ENCODE measurements at regions not wholly inside any gene's neighbourhood (a gene's known extent, or its start where the extent isn't known, plus 50 kb on each side); places are given as distances from the start of the nearest gene placed in this dataset.

DNA sequence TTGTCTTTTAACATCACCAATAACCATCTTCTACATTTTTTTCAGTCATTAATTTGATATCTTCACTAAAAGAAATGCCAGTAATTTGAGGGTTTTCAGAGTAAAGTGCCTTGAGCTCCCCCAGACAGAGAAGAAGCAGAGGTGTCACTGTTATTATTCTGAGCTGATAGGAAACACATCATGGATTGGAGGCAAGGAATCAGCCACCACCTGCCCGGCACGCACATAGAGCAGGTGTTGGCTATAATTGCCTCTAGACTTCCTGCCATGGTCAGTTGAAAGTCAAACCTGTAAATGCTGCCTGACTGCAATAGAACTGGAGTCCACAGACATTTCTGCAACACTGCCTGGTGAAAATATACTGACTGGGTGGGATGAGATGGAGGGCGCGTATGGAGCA, 776.6 kb downstream of the UQCRFS1 start:
- peaks cover 60% of the 10 kb centered on the region for H3K36me3 Mint-ChIP-seq
- CTCF ChIA-PET: no interaction called here
- TF ChIP-seq, protein P1, sequence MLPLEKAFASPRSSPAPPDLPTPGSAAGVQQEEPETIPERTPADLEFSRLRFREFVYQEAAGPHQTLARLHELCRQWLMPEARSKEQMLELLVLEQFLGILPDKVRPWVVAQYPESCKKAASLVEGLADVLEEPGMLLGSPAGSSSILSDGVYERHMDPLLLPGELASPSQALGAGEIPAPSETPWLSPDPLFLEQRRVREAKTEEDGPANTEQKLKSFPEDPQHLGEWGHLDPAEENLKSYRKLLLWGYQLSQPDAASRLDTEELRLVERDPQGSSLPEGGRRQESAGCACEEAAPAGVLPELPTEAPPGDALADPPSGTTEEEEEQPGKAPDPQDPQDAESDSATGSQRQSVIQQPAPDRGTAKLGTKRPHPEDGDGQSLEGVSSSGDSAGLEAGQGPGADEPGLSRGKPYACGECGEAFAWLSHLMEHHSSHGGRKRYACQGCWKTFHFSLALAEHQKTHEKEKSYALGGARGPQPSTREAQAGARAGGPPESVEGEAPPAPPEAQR (CRISPR knock-in tag; IDR thresholded peaks at IDR 0.05): no peak
- TF ChIP-seq ZMAT4 (CRISPR knock-in tag; IDR thresholded peaks at IDR 0.05) (no peak), ETV6 (CRISPR knock-in tag; IDR thresholded peaks at IDR 0.05) (no peak), FOXK1 (CRISPR knock-in tag; IDR thresholded peaks at IDR 0.05) (no peak), ZNF121 (CRISPR knock-in tag; IDR thresholded peaks at IDR 0.05) (no peak), ZNF219 (CRISPR knock-in tag; IDR thresholded peaks at IDR 0.05; ENCODE audit: borderline replicate concordance) (no peak), USF2 (CRISPR knock-in tag; IDR thresholded peaks at IDR 0.05) (no peak), NFE2L1 (CRISPR knock-in tag; IDR thresholded peaks at IDR 0.05) (no peak), ZBTB43 (CRISPR knock-in tag; IDR thresholded peaks at IDR 0.05) (no peak), HMGA2 (CRISPR knock-in tag; IDR thresholded peaks at IDR 0.05) (no peak), ZNF423 (CRISPR knock-in tag; IDR thresholded peaks at IDR 0.05) (no peak), TCF7 (CRISPR knock-in tag; IDR thresholded peaks at IDR 0.05; ENCODE audit: low read depth) (no peak), ZNF281 (CRISPR knock-in tag; IDR thresholded peaks at IDR 0.05) (no peak), NFYB (CRISPR knock-in tag; conservative IDR thresholded peaks at IDR 0.05; ENCODE audit: low read depth) (no peak), GABPB1 (CRISPR knock-in tag; IDR thresholded peaks at IDR 0.05) (no peak), ZNF671 (CRISPR knock-in tag; IDR thresholded peaks at IDR 0.05) (no peak)
- TF ChIP-seq, protein P2, sequence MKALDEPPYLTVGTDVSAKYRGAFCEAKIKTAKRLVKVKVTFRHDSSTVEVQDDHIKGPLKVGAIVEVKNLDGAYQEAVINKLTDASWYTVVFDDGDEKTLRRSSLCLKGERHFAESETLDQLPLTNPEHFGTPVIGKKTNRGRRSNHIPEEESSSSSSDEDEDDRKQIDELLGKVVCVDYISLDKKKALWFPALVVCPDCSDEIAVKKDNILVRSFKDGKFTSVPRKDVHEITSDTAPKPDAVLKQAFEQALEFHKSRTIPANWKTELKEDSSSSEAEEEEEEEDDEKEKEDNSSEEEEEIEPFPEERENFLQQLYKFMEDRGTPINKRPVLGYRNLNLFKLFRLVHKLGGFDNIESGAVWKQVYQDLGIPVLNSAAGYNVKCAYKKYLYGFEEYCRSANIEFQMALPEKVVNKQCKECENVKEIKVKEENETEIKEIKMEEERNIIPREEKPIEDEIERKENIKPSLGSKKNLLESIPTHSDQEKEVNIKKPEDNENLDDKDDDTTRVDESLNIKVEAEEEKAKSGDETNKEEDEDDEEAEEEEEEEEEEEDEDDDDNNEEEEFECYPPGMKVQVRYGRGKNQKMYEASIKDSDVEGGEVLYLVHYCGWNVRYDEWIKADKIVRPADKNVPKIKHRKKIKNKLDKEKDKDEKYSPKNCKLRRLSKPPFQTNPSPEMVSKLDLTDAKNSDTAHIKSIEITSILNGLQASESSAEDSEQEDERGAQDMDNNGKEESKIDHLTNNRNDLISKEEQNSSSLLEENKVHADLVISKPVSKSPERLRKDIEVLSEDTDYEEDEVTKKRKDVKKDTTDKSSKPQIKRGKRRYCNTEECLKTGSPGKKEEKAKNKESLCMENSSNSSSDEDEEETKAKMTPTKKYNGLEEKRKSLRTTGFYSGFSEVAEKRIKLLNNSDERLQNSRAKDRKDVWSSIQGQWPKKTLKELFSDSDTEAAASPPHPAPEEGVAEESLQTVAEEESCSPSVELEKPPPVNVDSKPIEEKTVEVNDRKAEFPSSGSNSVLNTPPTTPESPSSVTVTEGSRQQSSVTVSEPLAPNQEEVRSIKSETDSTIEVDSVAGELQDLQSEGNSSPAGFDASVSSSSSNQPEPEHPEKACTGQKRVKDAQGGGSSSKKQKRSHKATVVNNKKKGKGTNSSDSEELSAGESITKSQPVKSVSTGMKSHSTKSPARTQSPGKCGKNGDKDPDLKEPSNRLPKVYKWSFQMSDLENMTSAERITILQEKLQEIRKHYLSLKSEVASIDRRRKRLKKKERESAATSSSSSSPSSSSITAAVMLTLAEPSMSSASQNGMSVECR (CRISPR knock-in tag; IDR thresholded peaks at IDR 0.05; ENCODE audit: borderline replicate concordance): no peak
- TF ChIP-seq, protein P3, sequence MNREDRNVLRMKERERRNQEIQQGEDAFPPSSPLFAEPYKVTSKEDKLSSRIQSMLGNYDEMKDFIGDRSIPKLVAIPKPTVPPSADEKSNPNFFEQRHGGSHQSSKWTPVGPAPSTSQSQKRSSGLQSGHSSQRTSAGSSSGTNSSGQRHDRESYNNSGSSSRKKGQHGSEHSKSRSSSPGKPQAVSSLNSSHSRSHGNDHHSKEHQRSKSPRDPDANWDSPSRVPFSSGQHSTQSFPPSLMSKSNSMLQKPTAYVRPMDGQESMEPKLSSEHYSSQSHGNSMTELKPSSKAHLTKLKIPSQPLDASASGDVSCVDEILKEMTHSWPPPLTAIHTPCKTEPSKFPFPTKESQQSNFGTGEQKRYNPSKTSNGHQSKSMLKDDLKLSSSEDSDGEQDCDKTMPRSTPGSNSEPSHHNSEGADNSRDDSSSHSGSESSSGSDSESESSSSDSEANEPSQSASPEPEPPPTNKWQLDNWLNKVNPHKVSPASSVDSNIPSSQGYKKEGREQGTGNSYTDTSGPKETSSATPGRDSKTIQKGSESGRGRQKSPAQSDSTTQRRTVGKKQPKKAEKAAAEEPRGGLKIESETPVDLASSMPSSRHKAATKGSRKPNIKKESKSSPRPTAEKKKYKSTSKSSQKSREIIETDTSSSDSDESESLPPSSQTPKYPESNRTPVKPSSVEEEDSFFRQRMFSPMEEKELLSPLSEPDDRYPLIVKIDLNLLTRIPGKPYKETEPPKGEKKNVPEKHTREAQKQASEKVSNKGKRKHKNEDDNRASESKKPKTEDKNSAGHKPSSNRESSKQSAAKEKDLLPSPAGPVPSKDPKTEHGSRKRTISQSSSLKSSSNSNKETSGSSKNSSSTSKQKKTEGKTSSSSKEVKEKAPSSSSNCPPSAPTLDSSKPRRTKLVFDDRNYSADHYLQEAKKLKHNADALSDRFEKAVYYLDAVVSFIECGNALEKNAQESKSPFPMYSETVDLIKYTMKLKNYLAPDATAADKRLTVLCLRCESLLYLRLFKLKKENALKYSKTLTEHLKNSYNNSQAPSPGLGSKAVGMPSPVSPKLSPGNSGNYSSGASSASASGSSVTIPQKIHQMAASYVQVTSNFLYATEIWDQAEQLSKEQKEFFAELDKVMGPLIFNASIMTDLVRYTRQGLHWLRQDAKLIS (CRISPR knock-in tag; IDR thresholded peaks at IDR 0.05; ENCODE audit: borderline replicate concordance): no peak
- peaks cover 15% of the 10 kb centered on the region for H3K27me3 Mint-ChIP-seq (ENCODE audit: low read depth)
- peaks cover 11% of the 10 kb centered on the region for H3K4me1 Mint-ChIP-seq
- H3K9me3 Mint-ChIP-seq: peaks cover 60% of the 10 kb centered on the region
- H3K4me3 Mint-ChIP-seq: no peak overlapping the region
- no peak for DNase-seq (ENCODE audit: low spot score)
- POLR2A ChIA-PET: no interaction called here
- ATAC-seq: no peak
- no peak overlapping the region for H3K27ac Mint-ChIP-seq

All from WTC11 (cell line).